GM23248 (cell line): ENCODE measurements at regions not wholly inside any gene's neighbourhood (a gene's known extent, or its start where the extent isn't known, plus 50 kb on each side); places are given as distances from the start of the nearest gene placed in this dataset.

ENCODE experiments used
- EZH2 ChIP-seq: fragments of 200-600 bp; sonication (generic); IDR thresholded peaks from 2 replicates; pipeline ENCODE4 v1.6.1; 2018; ENCODE audit warnings: antibody characterized with exemption, mild to moderate bottlenecking; ENCODE audit not compliant: insufficient read depth, poor library complexity, severe bottlenecking
- EZH2phosphoT487 ChIP-seq: fragments of 200-600 bp; sonication (generic); IDR thresholded peaks from 2 replicates; pipeline ENCODE4 v1.6.1; 2018; ENCODE audit warnings: antibody characterized with exemption, moderate library complexity, mild to moderate bottlenecking, low read depth; ENCODE audit not compliant: insufficient read depth

- no peak for TF ChIP-seq EZH2
- no peak for TF ChIP-seq EZH2phosphoT487
Observed at GRCh38 chrX:5568934-5569333, 659.7 kb downstream of the NLGN4X start.
